Ishikawa (cell line): ENCODE measurements at regions not wholly inside any gene's neighbourhood (a gene's known extent, or its start where the extent isn't known, plus 50 kb on each side); places are given as distances from the start of the nearest gene placed in this dataset.

Source experiments
- CEBPB ChIP-seq: IDR thresholded peaks from 2 replicates; pipeline ENCODE4 v1.6.1; 2012
- CREB1 ChIP-seq: IDR thresholded peaks from 2 replicates; pipeline ENCODE4 v1.6.1; 2012; ENCODE audit warnings: low read depth
- EGR1 ChIP-seq: IDR thresholded peaks from 2 replicates; pipeline ENCODE4 v1.6.1; 2012
- EP300 ChIP-seq: IDR thresholded peaks from 2 replicates; pipeline ENCODE4 v1.6.1; 2012; ENCODE audit warnings: borderline replicate concordance
- FOXM1 ChIP-seq: IDR thresholded peaks from 2 replicates; pipeline ENCODE4 v1.6.1; 2012; ENCODE audit warnings: low read depth, borderline replicate concordance
- MAX ChIP-seq: IDR thresholded peaks from 2 replicates; pipeline ENCODE4 v1.6.1; 2012
- NFIC ChIP-seq: IDR thresholded peaks from 2 replicates; pipeline ENCODE4 v1.6.1; 2012
- RAD21 ChIP-seq: IDR thresholded peaks from 2 replicates; pipeline ENCODE4 v1.6.1; 2012; ENCODE audit warnings: low read depth
- REST ChIP-seq: IDR thresholded peaks from 2 replicates; pipeline ENCODE4 v1.6.1; 2012; ENCODE audit warnings: low read depth, mild to moderate bottlenecking
- TAF1 ChIP-seq: IDR thresholded peaks from 2 replicates; pipeline ENCODE4 v1.6.1; 2012; ENCODE audit warnings: low read depth, mild to moderate bottlenecking
- TCF12 ChIP-seq: IDR thresholded peaks from 2 replicates; pipeline ENCODE4 v1.6.1; 2012; ENCODE audit warnings: low read depth
- TEAD4 ChIP-seq: IDR thresholded peaks from 2 replicates; pipeline ENCODE4 v1.6.1; 2012
- USF1 ChIP-seq: IDR thresholded peaks from 2 replicates; pipeline ENCODE4 v1.6.1; 2012
- YY1 ChIP-seq: IDR thresholded peaks from 2 replicates; pipeline ENCODE4 v1.6.1; 2012; ENCODE audit warnings: low read depth
- ZBTB7A ChIP-seq: IDR thresholded peaks from 2 replicates; pipeline ENCODE4 v1.6.1; 2012; ENCODE audit warnings: low read depth

GRCh38 chr7:68025369-68025768, 1028.7 kb downstream of the TYW1 start:
- TF ChIP-seq RAD21 (no peak), FOXM1 (no peak), ZBTB7A (no peak), CEBPB (no peak), NFIC (no peak), CREB1 (no peak)

- TF ChIP-seq TCF12 (no peak), TEAD4 (no peak), USF1 (no peak), EGR1 (no peak), NFIC (no peak), FOXM1 (no peak), EP300 (no peak), CEBPB (no peak), REST (no peak), CREB1 (no peak), ZBTB7A (no peak), RAD21 (no peak)
Observed at GRCh38 chr7:68030530-68030929, 1033.9 kb downstream of the TYW1 start.

- TF ChIP-seq EP300 (no peak), ZBTB7A (no peak)
Observed at GRCh38 chr7:68031180-68031943, 1034.7 kb downstream of the TYW1 start.

- TF ChIP-seq ZBTB7A (no peak), USF1 (no peak), RAD21 (no peak), MAX (no peak), NFIC (no peak), YY1 (no peak), EP300 (no peak), TAF1 (no peak), EGR1 (no peak), TCF12 (no peak), CREB1 (no peak), CEBPB (no peak), FOXM1 (no peak), REST (no peak), TEAD4 (no peak)
Observed at GRCh38 chr7:68038621-68039314, 1042.1 kb downstream of the TYW1 start.

GRCh38 chr7:68041554-68041953, 1044.9 kb downstream of the TYW1 start:
- TF ChIP-seq YY1 (no peak), MAX (no peak), USF1 (no peak), ZBTB7A (no peak), REST (no peak), RAD21 (no peak), EP300 (no peak)
